Inferior parietal cortex (tissue), 1 donor: ENCODE measurements at regions not wholly inside any gene's neighbourhood (a gene's known extent, or its start where the extent isn't known, plus 50 kb on each side); places are given as distances from the start of the nearest gene placed in this dataset.

Experiments
- DNase-seq: peaks from one replicate; pipeline ENCODE4 v3.0.0-alpha.2; 2016; ENCODE audit errors: extremely low spot score

DNA sequence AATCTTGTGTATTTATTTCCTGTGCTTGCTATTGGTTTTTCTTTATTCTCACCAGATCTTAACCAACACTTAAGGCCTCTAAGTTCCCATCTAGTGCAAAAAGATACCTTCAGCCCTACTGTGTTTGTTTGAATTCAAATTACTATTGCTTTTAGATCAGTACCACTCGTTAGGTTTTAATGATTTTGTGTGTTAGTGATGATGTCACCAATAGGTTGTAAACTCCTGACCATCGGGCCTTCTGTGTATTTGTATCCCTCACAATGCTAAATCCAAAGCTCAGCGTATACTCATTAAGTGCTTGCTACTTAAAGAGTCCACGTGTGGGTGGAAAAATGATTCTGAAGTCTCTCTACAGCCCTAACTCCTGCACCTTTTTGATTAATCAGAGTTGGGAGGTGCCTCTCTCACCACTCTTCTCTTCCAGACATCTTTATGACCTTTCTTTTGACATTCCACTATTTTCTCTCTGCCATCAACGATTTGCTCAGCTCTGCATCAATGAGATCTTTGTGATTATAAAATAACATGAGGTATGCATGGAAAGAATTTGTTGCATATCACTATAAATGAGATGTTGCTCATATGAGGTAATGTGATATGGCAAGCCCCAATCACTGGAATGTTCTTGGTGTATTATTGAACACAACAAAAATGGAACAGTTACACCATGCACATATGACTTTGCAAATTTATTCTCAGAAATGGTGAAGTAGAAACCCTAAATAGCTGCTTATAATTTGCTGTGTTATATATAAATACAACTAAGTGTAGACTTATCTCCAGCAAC, 55.1 kb upstream of the LAMA2 start:
- DNase-seq, result no peak

DNA sequence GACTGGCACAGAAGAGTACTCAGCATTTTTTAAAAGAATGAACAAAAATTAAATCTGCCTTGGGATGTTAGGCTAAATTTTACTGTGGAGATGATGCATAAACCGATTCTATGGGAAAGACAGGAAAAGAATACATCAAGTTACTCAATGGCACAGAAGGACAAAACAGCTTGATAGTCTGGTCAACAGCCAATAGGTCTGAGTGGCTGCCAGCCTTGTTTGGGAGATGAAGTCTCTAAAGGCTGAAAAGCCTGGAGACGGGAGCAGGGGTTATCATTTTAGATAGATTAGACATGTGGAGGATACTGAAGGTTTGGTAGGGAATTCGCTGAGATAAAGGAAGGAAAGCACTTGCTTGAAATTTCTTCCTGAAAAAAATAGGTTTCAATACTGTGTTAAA, 56.3 kb upstream of the LAMA2 start:
- DNase-seq, result no peak

DNA sequence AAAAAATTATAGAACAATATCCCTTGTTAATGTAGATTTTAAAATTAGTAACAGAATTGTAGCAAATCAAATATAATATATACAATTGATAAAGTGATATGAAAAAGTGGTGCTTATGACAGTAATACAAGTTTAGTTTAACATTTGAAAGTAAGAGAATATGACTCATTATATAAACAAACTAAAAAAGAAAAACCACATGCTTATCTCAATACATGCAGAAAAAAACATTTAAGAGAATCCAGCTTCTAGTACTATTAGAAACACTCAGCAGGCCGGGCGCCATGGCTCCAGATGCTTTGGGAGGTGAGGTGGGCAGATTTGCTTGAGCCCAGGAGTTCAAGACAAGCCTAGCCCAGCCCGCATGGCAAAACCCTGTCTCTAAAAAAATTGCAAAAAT, 60.7 kb upstream of the LAMA2 start:
- no peak for DNase-seq

DNA sequence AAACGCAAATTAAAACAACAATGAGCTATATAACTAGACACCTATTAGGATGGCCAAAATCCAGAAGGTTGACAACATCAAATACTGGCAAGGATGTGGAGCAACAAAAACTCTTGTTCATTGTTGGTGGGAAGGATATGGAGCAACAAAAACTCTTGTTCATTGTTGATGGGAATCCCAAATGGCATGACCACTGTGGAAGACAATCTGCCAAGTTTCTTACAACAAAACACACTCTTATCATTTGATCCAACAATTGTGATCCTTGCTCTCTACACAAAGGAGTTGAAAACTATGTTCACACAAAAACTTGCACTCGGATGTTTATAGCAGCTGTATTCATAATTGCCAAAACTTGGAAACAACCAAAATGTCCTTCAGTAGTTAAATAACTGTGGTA, 61.8 kb upstream of the LAMA2 start:
- no peak for DNase-seq

DNA sequence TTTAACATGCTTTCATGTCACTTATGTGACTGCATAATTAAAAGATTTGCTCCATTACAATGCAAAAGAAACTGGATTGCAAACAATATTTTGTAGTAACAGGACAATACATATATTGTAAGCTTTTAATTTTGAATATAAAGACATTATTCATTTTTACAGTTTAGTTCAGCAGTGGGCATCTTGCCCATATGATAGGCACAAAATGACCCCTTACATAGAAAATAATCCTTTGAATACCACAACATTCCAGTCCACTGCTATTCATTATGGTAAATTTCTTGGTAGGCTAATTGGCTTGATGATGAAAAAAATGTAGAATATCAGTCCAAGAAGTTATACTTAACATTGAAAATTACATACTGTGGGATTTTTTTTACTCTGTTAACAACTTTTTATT, 74.1 kb upstream of the LAMA2 start:
- DNase-seq, result no peak

DNA sequence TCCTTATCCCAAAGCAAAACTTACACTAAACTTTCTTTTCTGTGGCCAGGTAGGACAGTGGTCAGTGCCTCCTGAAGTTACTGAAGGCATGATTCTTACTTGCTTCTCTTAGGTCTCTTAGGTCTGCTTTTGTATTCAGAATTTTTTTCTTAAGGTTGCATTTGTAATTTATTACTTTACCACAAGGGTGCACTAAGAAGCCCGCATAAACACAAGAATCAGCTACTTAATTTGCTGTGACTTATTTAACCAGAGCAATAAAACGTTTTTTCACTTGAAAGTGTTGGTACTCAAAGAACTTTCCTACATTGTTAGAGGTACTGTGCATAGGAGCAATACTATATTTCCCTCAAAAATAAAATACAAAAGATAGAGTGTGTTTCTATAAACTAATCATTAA, 75.4 kb upstream of the LAMA2 start:
- no peak for DNase-seq

DNA sequence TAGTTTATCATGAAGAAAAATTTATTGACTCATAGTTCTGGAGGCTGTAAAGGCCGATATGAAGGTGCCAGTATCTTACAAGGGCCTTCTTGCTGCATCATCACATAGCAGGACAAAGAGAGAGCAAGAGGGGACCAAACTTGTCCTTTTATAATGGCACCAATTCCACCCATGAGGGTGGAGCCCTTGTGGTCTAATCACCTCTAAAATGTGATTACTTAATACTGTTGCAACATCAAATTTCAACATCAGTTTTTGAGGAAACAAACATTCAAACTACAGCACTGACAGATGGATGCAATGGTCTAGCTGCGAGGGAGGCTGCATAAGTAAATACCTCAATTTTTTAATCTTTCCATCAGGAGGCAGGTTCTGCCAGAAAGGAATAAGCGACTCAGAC, 76.7 kb upstream of the LAMA2 start:
- DNase-seq, result no peak

DNA sequence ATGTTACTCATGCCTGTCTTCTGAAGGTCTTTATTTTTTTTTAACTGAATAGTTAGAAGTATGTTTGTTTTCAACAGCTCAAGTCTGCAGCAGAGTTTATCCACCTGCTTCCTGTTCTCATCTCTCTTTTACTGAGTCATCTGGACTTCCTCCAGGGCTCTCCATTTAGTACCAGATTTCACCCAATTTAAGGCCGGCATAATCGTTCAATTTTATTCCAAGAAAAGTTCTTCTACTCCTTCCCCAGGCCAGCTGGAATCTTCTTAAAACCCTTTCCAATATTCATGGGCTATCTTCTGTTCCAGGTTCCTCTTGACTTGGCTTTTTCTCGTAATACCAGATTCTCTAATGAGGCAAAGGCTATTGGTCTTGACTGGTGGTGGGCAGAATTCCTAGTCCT, 79.0 kb upstream of the LAMA2 start:
- no peak for DNase-seq

DNA sequence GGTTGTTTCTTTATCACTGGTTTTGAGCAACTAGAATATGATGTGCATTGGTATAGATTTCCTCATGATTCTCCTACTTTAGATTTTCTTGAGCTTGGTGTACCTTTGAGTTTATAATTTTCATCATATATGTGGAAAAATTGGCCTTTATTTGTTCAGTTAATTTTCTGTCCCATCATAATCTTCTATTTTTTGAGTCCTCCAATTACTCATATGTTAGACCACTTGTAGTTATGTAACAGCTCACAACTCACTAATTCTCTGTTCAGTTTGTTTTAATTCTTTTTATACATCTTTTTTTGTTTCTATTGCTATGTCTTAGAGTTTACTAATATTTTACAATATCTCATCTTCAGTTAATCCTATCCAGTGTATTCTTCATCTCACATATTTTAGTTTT, 81.3 kb upstream of the LAMA2 start:
- no peak for DNase-seq

DNA sequence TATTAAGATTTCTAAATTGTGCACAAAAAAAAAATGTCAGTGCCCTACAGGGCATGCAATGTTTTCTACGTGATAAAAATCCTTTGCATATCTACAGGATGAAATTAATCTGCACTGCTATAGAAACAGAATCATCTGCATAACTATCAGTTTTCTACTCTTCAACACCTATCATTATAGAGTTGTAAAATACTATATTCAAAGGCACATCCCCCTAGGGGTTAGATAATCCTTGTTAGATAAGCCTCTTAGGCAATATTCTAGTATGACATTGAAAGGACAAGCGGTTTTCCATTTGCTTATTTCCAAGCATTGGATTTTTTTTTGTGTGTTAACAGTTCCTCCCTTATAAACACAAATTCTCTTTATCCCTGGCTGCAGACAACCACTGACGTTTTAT, 98.7 kb upstream of the LAMA2 start:
- DNase-seq, result no peak

DNA sequence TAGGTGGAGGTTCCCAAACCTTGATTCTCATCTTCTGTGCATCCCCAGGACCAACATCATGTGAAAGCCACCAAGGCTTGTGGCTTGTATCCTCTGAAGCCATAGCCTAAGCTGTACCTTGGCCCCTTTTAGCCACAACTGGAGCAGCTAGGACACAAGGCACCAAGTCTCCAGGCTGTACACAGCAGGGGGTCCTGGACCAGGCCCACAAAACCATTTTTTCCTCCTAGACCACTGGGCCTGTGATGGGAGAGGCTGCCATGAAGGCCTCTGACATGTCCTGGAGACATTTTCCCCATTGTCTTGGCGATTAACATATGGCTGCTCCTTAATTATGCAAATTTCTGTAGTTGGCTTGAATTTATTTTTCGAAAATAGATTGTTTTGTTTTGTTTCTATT, 114.8 kb upstream of the LAMA2 start:
- DNase-seq, result no peak

DNA sequence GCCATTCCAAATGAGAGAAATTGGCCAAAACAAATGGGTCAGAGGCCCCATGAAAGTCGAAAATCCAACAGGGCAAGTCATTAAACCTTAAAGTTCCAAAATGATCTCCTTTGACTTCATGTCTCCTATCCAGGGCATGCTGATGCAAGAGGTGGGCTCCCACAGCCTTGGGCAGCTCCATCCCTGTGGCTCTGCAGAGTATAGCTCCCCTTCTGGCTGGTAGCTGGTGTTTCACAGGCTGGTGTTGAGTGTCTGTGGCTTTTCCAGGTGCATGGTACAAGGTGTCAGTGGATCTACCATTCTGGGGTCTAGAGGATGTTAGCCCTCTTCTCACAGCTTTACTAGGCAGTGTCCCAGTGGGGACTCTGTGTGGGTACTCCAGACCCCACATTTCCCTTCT, 115.2 kb upstream of the LAMA2 start:
- DNase-seq, result no peak

DNA sequence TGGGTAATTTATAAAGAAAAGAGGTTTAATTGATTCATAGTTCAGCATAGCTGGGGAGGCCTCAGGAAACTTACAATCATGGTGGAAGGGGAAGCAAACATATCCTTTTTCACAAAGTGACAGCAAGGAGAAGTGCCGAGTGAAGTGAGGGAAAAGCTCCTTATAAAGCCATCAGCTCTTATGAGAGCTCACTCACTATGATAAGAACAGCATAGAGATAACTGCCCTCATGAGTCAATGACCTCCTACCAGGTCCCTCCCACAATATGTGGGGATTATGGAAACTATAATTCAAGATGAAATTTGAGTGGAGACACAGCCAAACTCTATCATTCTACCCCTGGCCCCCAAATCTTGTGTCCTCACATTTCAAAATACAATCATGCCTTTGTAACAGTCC, 115.8 kb upstream of the LAMA2 start:
- no peak for DNase-seq

DNA sequence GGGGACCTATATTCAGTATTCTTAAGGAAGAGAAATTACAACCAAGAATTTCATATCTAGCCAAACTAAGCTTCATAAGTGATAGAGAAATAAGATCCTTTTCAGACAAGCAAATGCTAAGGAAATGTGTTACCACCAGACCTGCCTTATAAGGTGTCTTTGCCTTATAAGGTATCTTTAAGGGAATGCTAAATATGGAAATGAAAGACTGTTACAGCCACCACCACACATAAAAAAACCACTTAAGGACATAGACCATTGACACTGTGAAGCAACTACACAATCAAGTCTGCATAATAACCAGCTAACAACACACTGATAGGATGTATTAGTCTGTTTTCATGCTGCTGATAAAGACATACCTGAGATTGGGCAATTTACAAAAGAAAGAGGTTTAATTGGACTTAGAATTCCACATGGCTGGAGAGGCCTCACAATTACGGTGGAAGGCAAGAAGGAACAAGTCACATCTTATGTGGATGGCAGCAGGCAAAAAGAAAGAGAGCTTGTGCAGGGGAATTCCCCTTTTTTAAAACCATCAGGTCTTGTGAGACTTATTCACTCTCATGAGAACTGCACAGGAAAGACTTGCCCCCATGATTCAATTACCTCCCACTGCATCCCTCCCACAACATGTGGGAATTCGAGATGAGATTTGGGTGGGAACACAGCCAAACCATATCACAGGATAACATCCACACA, 119.2 kb upstream of the LAMA2 start:
- DNase-seq, result no peak

DNA sequence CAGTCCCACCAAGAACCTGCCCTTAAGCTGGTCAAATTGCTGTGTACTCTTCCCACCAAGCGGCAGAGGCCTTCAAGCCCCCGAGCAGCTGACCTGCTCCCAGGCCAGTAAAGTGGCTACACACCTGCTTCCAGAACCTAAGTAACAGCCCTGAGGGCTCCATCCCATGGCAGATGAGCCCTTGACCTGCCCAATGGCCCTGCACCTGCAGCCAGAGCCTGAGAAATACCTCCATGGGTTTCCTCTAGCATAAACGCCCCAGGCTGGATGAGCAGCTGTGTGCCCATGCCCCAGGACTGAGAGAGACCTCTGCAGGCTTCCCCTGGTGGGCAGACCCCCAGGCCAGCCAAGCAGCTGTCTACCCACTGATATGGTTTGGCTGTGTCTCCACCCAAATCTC, 123.0 kb upstream of the LAMA2 start:
- DNase-seq, result no peak

DNA sequence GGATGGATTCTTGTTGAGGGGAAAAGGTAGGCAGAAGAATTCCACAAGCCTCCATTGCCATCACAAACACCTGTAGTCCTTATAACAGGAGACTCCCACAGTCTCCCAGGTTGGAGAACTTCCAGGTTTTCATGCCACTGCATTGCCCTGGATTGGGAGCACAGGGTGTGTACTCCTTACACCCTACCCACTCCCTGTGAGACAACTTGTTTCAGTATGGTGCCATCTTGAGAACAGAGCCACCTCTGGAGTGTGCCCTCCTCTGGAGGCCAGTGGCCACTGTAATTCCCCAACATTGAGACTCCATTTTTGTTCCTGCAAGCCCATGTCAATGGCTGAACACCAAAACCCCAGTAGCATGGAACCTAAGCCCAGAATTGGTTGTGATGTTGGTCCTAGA, 123.5 kb upstream of the LAMA2 start:
- DNase-seq, result no peak

DNA sequence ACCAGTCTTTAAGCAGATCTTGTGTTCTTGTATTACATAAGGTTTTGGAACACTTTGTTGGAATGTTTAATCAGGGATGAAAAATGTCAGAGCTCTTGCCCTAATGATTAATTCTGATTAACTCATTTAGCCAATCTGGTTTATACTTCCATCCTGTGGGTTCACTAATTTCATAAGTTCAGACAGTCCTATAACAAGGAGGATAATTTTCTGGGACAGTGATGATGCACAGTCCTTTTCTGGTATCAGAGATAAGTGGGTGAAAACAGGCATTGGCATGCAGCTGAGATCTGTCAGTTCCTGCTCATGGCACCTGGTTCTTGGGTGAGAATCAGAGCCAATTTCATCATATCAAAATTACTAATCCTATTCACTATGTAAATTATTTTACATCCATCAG, 125.0 kb upstream of the LAMA2 start:
- DNase-seq, result no peak

DNA sequence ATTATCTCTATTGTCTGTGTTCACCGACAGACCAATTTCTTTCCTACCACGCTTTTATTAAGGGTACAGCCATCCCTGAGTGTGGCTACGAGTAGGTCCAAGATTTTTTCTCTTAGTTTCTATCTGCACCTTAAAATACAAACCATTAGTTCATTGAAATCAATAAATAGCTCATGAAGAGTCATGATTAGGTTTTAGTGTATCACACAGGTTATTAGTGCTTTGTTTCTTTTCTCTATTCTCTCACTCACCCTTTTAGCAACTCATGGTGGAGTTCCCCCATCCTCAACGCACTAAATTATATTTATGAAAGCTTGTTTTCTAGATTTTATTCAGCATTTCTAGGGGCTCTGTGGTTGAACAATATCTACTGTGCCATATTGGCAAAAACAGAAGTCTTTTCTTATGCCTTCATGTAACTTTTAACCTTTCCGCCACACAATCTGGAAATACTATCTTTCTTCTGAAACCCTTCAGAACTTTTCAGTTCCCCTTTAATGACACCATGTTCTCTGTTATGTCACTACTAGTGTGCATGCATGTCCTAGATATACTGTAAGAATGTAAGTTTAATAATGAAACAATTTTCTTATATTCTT, 128.2 kb upstream of the LAMA2 start:
- DNase-seq, result no peak

DNA sequence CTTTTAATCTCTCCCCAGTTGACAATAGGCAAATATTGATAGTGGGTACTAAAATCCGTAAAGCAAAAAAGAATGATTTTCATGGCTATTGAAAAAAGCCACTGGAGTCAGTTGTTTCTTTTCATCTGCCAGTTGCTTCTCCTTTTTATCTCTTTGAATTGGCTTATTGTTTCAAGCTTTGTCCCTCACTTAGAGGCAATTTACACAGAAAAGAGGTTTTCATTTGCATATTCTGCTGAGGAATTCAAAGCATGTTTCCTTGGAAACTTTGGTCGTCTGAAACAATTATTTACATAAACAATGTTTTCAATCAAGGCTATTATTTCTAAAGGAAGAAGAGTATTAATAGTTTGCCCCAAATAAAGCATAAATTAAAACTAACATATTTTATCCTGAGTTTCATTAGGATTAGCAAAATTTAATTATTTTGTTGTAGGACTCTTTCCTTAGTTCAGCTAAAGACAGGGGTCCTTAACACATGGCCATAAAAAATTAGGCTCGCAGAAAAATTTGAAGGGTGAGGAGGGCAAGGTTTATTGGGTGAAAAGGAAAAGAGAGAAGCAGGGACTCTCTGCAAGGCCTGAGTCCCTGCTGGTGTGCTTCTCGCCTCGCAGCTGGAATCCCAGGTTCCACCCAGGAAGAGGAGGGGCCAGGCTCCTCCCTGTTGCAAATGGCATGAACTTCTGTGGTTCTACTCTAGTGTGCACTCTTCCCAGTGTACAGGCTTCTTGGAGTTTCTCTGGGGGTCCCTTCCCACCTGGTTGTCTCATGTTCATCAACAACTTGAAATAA, 138.8 kb upstream of the LAMA2 start:
- no peak for DNase-seq

DNA sequence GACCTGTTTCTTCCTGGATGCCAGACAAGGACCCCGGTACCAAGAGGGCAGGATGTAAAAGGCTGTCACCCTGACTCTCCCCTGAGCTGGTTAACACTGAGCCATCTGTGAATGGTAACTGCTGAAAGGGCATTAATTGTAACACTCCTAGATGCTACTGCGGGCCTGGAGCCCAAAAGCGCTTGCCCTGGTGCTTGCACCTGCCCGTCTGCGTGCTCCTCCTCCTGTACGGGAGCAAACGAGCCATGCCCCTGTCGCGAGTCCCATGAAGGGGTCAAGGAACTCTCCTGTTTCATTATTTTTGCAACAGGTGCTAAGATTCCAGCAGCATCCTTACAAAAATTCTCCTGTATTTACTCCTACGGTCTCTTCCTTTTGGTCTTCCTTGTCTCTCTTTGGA, 140.0 kb upstream of the LAMA2 start:
- no peak for DNase-seq

DNA sequence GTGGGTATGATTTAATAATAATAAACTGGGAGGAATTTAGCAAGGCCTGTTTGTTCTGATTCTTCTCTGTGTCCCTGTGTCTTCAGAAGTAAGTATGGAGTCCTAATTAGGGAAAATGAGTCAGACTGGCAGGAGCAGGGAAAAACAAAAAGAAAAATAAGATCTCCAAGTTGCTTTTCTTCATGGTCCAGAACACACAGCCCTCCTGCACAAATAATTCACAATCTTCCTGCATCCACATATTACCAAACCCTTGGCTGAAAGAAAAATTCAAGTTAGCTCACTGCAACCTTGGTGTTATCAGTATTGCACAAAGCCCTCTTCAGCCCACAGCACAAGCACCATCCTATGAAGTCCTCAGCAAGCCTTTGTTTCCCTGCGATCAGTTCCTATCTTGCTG, 142.0 kb upstream of the LAMA2 start:
- no peak for DNase-seq

DNA sequence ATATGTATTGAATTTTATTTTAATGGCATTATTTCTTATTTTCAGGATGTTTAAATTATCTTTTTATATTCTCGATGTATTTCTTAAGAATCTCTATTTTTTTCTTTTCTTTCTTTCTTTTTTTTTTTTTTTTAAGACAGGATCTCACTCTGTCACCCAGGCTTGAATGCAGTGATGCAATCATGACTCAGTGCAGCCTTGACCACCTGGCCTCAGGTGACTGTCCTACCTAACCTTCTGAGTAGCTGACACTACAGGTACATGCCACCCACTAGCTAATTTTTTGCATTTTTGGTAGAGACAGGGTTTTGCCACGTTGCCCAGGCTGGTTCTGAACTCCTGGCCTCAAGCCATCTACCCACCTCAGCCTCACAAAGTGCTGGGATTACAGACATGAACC, 143.8 kb upstream of the LAMA2 start:
- DNase-seq, result no peak

DNA sequence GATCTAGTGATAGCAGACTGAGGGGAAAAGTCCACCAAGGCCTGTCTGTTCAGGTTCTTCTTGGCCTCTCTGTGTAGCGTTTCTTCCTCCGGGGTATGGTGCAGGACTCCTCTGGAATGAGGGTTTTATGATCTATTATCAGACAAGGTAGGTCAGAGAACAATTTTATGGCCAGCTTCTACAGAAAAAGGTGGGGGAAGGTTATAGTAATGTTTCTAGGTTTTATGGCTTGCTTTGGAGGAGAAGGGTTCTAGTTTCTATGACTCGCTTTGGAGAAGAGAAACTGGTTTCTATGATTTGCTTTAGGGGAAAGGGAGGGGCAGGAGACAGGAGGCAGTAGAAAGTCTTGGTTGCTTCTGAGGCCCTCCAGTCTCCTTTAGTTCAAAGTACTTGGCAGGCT, 144.8 kb upstream of the LAMA2 start:
- DNase-seq, result no peak
